ENCODE measurements at regions not wholly inside any gene's neighbourhood (a gene's known extent, or its start where the extent isn't known, plus 50 kb on each side); places are given as distances from the start of the nearest gene placed in this dataset.
"Not testable (repeated sequence)": the region's sequence is repeated elsewhere in the genome, so short reads cannot be mapped to it uniquely, and the experiment has no call there.

DNA sequence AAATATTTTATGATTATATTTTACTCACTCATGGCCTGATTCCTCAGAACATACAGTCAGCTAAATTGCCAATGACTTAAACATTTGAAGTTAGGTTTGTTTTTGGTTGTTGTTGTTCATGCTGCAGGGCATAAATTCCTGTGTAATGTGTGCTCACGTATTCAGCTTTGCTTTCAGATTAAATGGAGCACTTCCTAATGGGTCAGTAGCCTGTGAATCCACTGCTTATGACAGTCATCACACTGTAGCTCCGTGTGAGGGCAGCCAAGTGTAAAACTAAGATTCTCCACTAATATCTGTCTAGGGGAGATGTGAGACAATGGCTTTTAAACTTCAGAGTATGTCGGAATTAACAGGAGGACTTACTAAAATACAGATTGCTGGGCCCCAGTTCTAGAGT lies 955.8 kb downstream of the SPATA31A7 start:
- FAIRE-seq = not testable (repeated sequence)

More for the DNA sequence above, 955.8 kb downstream of the SPATA31A7 start:
- DNase-seq (ENCODE audit: insufficient read length, low spot score) = not testable (repeated sequence)

Data from HTR-8/SVneo (cell line).